Embryonic facial prominence (tissue), 1 donor: ENCODE measurements at regions not wholly inside any gene's neighbourhood (a gene's known extent, or its start where the extent isn't known, plus 50 kb on each side); places are given as distances from the start of the nearest gene placed in this dataset.
"Not testable (repeated sequence)": the region's sequence is repeated elsewhere in the genome, so short reads cannot be mapped to it uniquely, and the experiment has no call there.

Experiments used
- DNase-seq: peaks from one replicate; pipeline ENCODE4 v3.0.0-alpha.2; 2016; ENCODE audit errors: extremely low spot score

- DNase-seq: not testable (repeated sequence)
These were observed 84.5 kb upstream of the FBXO28 start for GRCh38 chr1:224029286-224030025.

GRCh38 chr1:224028802-224029201, 85.1 kb upstream of the FBXO28 start:
- DNase-seq: not testable (repeated sequence)

- not testable (repeated sequence) for DNase-seq
These were observed 90.8 kb upstream of the FBXO28 start for GRCh38 chr1:224023122-224023521.

GRCh38 chr1:224022249-224022970, 91.5 kb upstream of the FBXO28 start:
- not testable (repeated sequence) for DNase-seq

GRCh38 chr1:224019866-224020265, 94.0 kb upstream of the FBXO28 start:
- not testable (repeated sequence) for DNase-seq

GRCh38 chr1:224015782-224016181, 98.1 kb upstream of the FBXO28 start:
- DNase-seq: not testable (repeated sequence)

GRCh38 chr1:224014330-224014649, 99.6 kb upstream of the FBXO28 start:
- no peak for DNase-seq

- DNase-seq: not testable (repeated sequence)
These were observed 100.1 kb upstream of the FBXO28 start for GRCh38 chr1:224013626-224014329.

GRCh38 chr1:224012807-224013434, 101.0 kb upstream of the FBXO28 start:
- DNase-seq: not testable (repeated sequence)

GRCh38 chr1:224012162-224012561, 101.7 kb upstream of the FBXO28 start:
- DNase-seq: not testable (repeated sequence)

- DNase-seq: not testable (repeated sequence)
These were observed 102.2 kb upstream of the FBXO28 start for GRCh38 chr1:224011751-224012150.

- not testable (repeated sequence) for DNase-seq
These were observed 102.8 kb upstream of the FBXO28 start for GRCh38 chr1:224011153-224011552.

- DNase-seq: not testable (repeated sequence)
These were observed 107.9 kb upstream of the FBXO28 start for GRCh38 chr1:224005973-224006372.

- DNase-seq: not testable (repeated sequence)
These were observed 109.2 kb upstream of the FBXO28 start for GRCh38 chr1:224004552-224005315.

- DNase-seq: not testable (repeated sequence)
These were observed 110.0 kb upstream of the FBXO28 start for GRCh38 chr1:224003896-224004295.

- DNase-seq: not testable (repeated sequence)
These were observed 112.2 kb upstream of the FBXO28 start for GRCh38 chr1:224001757-224002156.

- DNase-seq: not testable (repeated sequence)
These were observed 114.2 kb upstream of the FBXO28 start for GRCh38 chr1:223999761-224000160.

- not testable (repeated sequence) for DNase-seq
These were observed 115.0 kb upstream of the FBXO28 start for GRCh38 chr1:223998676-223999455.

GRCh38 chr1:223996376-223996775, 117.5 kb upstream of the FBXO28 start:
- DNase-seq: not testable (repeated sequence)
